Mesenchymal stem cell (in vitro differentiated cells and primary cell): ENCODE measurements at regions not wholly inside any gene's neighbourhood (a gene's known extent, or its start where the extent isn't known, plus 50 kb on each side); places are given as distances from the start of the nearest gene placed in this dataset.

Source experiments
- DNase-seq: peaks from one replicate; pipeline ENCODE4 v3.0.0-alpha.2; 2013
- H2AFZ ChIP-seq: one replicate; pipeline ENCODE4 v1.6.1; 2013; ENCODE audit warnings: low read depth, mild to moderate bottlenecking, control low read depth, inconsistent platforms, low read length, moderate library complexity
- H2AK5ac ChIP-seq: 2 replicates; pipeline ENCODE4 v1.6.1; 2013; ENCODE audit warnings: low read length, moderate library complexity, mild to moderate bottlenecking, inconsistent platforms; ENCODE audit not compliant: severe bottlenecking
- H2BK120ac ChIP-seq: one replicate; pipeline ENCODE4 v1.6.1; 2013; ENCODE audit warnings: low read depth, mild to moderate bottlenecking, inconsistent platforms, low read length, moderate library complexity
- H2BK12ac ChIP-seq, 2 experiments: one replicate each; pipeline ENCODE4 v1.6.1; 2013; ENCODE audit warnings: inconsistent platforms in 2 of 2, low read length in 2 of 2, mild to moderate bottlenecking in 2 of 2, moderate library complexity in 2 of 2, control low read depth in 1 of 2
- H2BK15ac ChIP-seq: one replicate; pipeline ENCODE4 v1.6.1; 2013; ENCODE audit warnings: mild to moderate bottlenecking, low read depth, inconsistent platforms; ENCODE audit not compliant: poor library complexity, severe bottlenecking
- H2BK5ac ChIP-seq: 2 replicates; pipeline ENCODE4 v1.6.1; 2013; ENCODE audit warnings: low read depth, mild to moderate bottlenecking, low read length, control low read depth, inconsistent platforms; ENCODE audit not compliant: poor library complexity, severe bottlenecking
- H3K14ac ChIP-seq, 2 experiments: one replicate each; pipeline ENCODE4 v1.6.1; 2013; ENCODE audit warnings: inconsistent platforms in 2 of 2, low read length in 2 of 2, control low read depth in 1 of 2, mild to moderate bottlenecking in 1 of 2, moderate library complexity in 1 of 2
- H3K18ac ChIP-seq, 2 experiments: one replicate each; pipeline ENCODE4 v1.6.1; 2013; ENCODE audit warnings: inconsistent platforms in 2 of 2, low read length in 2 of 2, control low read depth in 1 of 2, low read depth in 1 of 2, mild to moderate bottlenecking in 1 of 2
- H3K23ac ChIP-seq, 2 experiments: one replicate each; pipeline ENCODE4 v1.6.1; 2013; ENCODE audit warnings: inconsistent platforms in 2 of 2, low read length in 2 of 2, mild to moderate bottlenecking in 2 of 2, moderate library complexity in 2 of 2, control low read depth in 1 of 2
- H3K27ac ChIP-seq: 2 replicates; pipeline ENCODE4 v1.5.1; 2013; ENCODE audit warnings: mild to moderate bottlenecking, moderate library complexity, low read length, control low read depth, inconsistent platforms; ENCODE audit not compliant: poor library complexity, severe bottlenecking
- H3K27me3 ChIP-seq, 2 experiments: 2 replicates each; pipeline versions ENCODE4 v1.6.1 to v1.7.0; 2013; ENCODE audit warnings: low read length in 2 of 2, mild to moderate bottlenecking in 2 of 2, moderate library complexity in 2 of 2, control low read depth in 1 of 2, inconsistent platforms in 1 of 2; ENCODE audit not compliant: control insufficient read depth in 1 of 2, insufficient read depth in 1 of 2
- H3K36me3 ChIP-seq, 2 experiments: 2 replicates each; pipeline versions ENCODE4 v1.6.1 to v1.7.0; 2013; ENCODE audit warnings: low read length in 2 of 2, control low read depth in 1 of 2, inconsistent platforms in 1 of 2, low read depth in 1 of 2, mild to moderate bottlenecking in 1 of 2; ENCODE audit not compliant: insufficient read depth in 2 of 2, control insufficient read depth in 1 of 2
- H3K4ac ChIP-seq, 2 experiments: one replicate each; pipeline ENCODE4 v1.6.1; 2013; ENCODE audit warnings: inconsistent platforms in 2 of 2, low read length in 2 of 2, mild to moderate bottlenecking in 2 of 2, moderate library complexity in 2 of 2, control low read depth in 1 of 2, low read depth in 1 of 2
- H3K4me1 ChIP-seq: 2 replicates; pipeline ENCODE4 v1.6.1; 2013; ENCODE audit warnings: low read depth, low read length, control low read depth; ENCODE audit not compliant: control insufficient read depth, insufficient read depth
- H3K4me2 ChIP-seq: 2 replicates; pipeline ENCODE4 v1.6.1; 2013; ENCODE audit warnings: low read length, mild to moderate bottlenecking, inconsistent platforms; ENCODE audit not compliant: poor library complexity, severe bottlenecking
- H3K4me3 ChIP-seq, 2 experiments: 2 replicates each; pipeline versions ENCODE4 v1.5.1 to v1.7.0; 2013; ENCODE audit warnings: low read length in 2 of 2, mild to moderate bottlenecking in 2 of 2, control low read depth in 1 of 2, low read depth in 1 of 2; ENCODE audit not compliant: insufficient read depth in 1 of 2
- H3K79me1 ChIP-seq: replicated peaks from 2 replicates; pipeline ENCODE4 v1.6.1; 2013; ENCODE audit warnings: mild to moderate bottlenecking, control low read depth, low read length, inconsistent platforms; ENCODE audit not compliant: poor library complexity, severe bottlenecking
- H3K9ac ChIP-seq: 2 replicates; pipeline ENCODE4 v1.7.0; 2013; ENCODE audit warnings: mild to moderate bottlenecking, low read length, moderate library complexity
- H3K9me3 ChIP-seq: 2 replicates; pipeline ENCODE4 v1.7.0; 2013; ENCODE audit warnings: mild to moderate bottlenecking, low read length; ENCODE audit not compliant: control insufficient read depth
- H4K8ac ChIP-seq: one replicate; pipeline ENCODE4 v1.6.1; 2013; ENCODE audit warnings: inconsistent platforms, mild to moderate bottlenecking, low read length, moderate library complexity
- H4K91ac ChIP-seq: one replicate; pipeline ENCODE4 v1.6.1; 2013; ENCODE audit warnings: mild to moderate bottlenecking, low read length, inconsistent platforms
- WGBS: methylation state at CpG from one replicate; pipeline ENCODE4 v1.1.7; 2013; ENCODE audit warnings: mixed read lengths; 5-methylcytosine and 5-hydroxymethylcytosine counted together

DNA sequence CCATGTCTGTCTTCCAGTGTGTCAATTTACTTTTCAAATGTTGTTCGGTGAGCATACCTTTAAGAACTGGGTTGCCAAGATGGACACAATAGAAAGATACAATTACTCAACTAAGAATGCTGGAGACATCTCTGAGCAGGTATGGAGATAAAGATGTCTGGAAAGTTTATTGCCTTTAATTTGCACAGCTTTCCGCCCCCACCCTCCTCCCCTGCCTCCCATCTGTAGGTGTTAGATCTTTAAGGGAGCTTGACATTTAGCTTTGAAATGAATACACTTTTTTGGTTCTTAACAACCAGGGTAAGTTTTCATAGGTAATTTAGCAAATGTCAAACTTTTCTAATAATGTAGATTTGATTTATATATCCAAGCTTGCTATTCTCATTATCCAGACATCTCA, 104.4 kb downstream of the BTBD3 start:
- WGBS = no CpG with 5 or more reads among the region's 2 CpGs
- DNase-seq = no peak
- no peak overlapping the region for H3K27ac ChIP-seq
- H3K79me1 ChIP-seq = no peaks in the 10 kb centered on the region
- H3K14ac ChIP-seq = no peak overlapping the region
- no peaks in the 10 kb centered on the region for H3K9me3 ChIP-seq
- no peak overlapping the region for H3K18ac ChIP-seq
- peaks cover 3 to 4% of the 10 kb centered on the region in 2 experiments for H3K27me3 ChIP-seq
- no peak overlapping the region for H3K4me3 ChIP-seq
- no peak overlapping the region for H2BK15ac ChIP-seq
- no peak overlapping the region for H2BK5ac ChIP-seq
- H2BK12ac ChIP-seq = no peak overlapping the region
- H3K4me2 ChIP-seq = no peak overlapping the region
- no peak overlapping the region for H3K23ac ChIP-seq
- H3K9ac ChIP-seq = no peak overlapping the region
- H3K36me3 ChIP-seq = no peaks in the 10 kb centered on the region
- no peaks in the 10 kb centered on the region for H3K4me1 ChIP-seq
- no peak overlapping the region for H2AFZ ChIP-seq
- H3K4ac ChIP-seq = no peak overlapping the region
- H4K8ac ChIP-seq = no peak overlapping the region
- H4K91ac ChIP-seq = no peak overlapping the region
- no peak overlapping the region for H2AK5ac ChIP-seq
- no peak overlapping the region for H2BK120ac ChIP-seq

DNA sequence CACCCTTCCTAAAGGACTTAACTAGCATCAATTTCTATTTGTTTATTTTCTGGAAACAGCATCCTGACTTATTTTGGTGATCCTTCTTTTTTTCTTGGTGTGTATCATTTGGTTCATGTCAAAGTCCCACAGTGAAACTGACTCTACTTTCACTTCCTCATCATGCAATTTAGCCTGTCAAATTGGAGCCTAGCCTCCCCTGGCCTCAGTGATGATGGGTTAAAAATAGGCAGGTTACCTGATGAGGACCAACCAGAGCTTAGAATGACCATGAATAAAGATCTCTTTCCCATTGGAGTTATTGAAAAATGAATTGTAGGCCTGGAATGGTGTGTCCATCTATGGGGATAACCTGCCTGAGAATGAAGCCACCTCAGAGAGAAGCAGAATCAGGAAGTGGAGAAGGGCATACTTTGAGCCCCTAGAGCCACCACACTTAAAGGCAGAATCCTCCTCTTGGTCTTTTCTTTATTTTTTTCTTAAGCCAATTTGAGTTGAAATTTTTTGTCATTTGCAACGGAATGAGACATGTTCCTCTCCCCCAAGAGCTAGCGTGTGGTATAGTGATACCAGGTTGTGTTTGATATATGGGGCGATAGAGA, 105.6 kb downstream of the BTBD3 start:
- no peak overlapping the region for H2BK5ac ChIP-seq
- H2BK15ac ChIP-seq = no peak overlapping the region
- no peaks in the 10 kb centered on the region for H3K36me3 ChIP-seq
- H2AFZ ChIP-seq = no peak overlapping the region
- no peak overlapping the region for H2BK120ac ChIP-seq
- H4K91ac ChIP-seq = no peak overlapping the region
- no peak overlapping the region for H3K14ac ChIP-seq
- H2BK12ac ChIP-seq = no peak overlapping the region
- no peak overlapping the region for H3K4me2 ChIP-seq
- H3K4me3 ChIP-seq = no peak overlapping the region
- no peak overlapping the region for H2AK5ac ChIP-seq
- no peak overlapping the region for H3K27ac ChIP-seq
- H3K27me3 ChIP-seq = peaks cover 0 to 4% of the 10 kb centered on the region in 2 experiments
- WGBS = 67% methylated on average over 3 of the region's 3 CpGs
- no peak overlapping the region for H4K8ac ChIP-seq
- DNase-seq = no peak
- no peak overlapping the region for H3K4ac ChIP-seq
- no peaks in the 10 kb centered on the region for H3K4me1 ChIP-seq
- no peaks in the 10 kb centered on the region for H3K79me1 ChIP-seq
- no peak overlapping the region for H3K18ac ChIP-seq
- no peak overlapping the region for H3K9ac ChIP-seq
- H3K23ac ChIP-seq = no peak overlapping the region
- H3K9me3 ChIP-seq = no peaks in the 10 kb centered on the region

DNA sequence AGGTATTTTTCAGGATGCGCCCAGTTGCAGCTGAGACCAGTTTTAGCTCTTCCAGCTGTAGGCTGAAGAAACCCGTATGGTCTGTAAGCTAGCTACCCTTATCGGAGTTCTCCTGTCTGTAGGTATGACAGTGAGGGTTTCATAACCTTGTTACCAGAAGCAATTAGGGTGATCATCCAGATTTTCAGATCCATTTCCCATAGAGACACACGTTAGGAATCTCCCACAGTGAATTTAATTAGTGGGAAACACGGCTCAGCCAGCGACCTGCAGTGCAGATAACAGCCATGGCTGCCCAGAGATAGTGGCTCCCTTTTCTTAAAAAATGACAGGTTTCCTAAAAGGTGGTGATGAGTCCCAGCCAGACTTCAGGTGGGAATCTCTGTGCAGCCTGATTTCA, 111.1 kb downstream of the BTBD3 start:
- Histone ChIP-seq H2BK15ac (no peak overlapping the region), H2BK120ac (no peak overlapping the region), H3K4me1 (no peaks in the 10 kb centered on the region), H3K27ac (no peak overlapping the region), H3K4ac (no peak overlapping the region), H3K9ac (no peak overlapping the region), H2BK5ac (no peak overlapping the region), H3K23ac (no peak overlapping the region), H2AK5ac (no peak overlapping the region), H4K91ac (no peak overlapping the region), H2BK12ac (no peak overlapping the region), H3K36me3 (no peaks in the 10 kb centered on the region), H3K79me1 (no peaks in the 10 kb centered on the region), H4K8ac (no peak overlapping the region), H2AFZ (no peak overlapping the region), H3K18ac (no peak overlapping the region), H3K9me3 (no peaks in the 10 kb centered on the region), H3K4me3 (no peak overlapping the region), H3K14ac (no peak overlapping the region), H3K4me2 (no peak overlapping the region), H3K27me3 (no peaks in the 10 kb centered on the region)
- DNase-seq = no peak
- WGBS = 68% methylated on average over 6 of the region's 6 CpGs

DNA sequence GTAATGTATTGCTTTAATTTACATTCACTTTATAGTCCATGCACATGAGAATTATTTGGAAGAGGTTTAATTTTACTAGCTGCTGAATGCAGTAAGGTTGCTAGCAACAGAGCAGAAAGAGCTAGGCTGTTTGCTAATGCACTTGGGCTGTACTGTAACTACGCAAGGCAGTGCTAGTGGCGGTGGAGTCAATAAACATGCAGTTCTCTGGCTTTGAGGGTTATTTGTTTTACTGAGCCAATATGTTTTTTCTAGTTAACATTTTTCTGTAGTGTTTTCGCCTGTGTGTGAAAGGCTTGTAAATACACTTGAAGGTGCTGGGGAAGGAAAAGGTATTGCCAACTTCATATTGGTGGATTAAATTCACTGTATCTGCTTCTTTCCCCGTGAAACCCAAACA, 112.8 kb downstream of the BTBD3 start:
- Histone ChIP-seq H2BK5ac (no peak overlapping the region), H3K79me1 (no peaks in the 10 kb centered on the region), H3K9me3 (peaks cover 4% of the 10 kb centered on the region), H3K27ac (no peak overlapping the region), H4K91ac (no peak overlapping the region), H2BK12ac (no peak overlapping the region), H3K27me3 (no peaks in the 10 kb centered on the region), H3K4me1 (no peaks in the 10 kb centered on the region), H4K8ac (no peak overlapping the region), H2BK15ac (no peak overlapping the region), H3K14ac (no peak overlapping the region), H2AK5ac (no peak overlapping the region), H3K18ac (no peak overlapping the region), H3K23ac (no peak overlapping the region), H3K4me3 (no peak overlapping the region), H3K9ac (no peak overlapping the region), H2BK120ac (no peak overlapping the region), H2AFZ (no peak overlapping the region), H3K4me2 (no peak overlapping the region), H3K4ac (no peak overlapping the region), H3K36me3 (no peaks in the 10 kb centered on the region)
- WGBS = 88% methylated on average over 4 of the region's 4 CpGs
- no peak for DNase-seq
